GM10248 (cell line): ENCODE measurements at regions not wholly inside any gene's neighbourhood (a gene's known extent, or its start where the extent isn't known, plus 50 kb on each side); places are given as distances from the start of the nearest gene placed in this dataset.

Experiments
- CTCF ChIA-PET: fragments of 300-600 bp; sonication (Branson Sonifier 250); formaldehyde crosslinking; extraction: SDS; loops from one replicate; lab custom pipeline; 2021; ENCODE audit warnings: antibody characterized with exemption; lab: Yijun Ruan, JAX
- POLR2A ChIA-PET: fragments of 350-650 bp; sonication (Branson Sonifier 250); formaldehyde crosslinking; extraction: SDS; loops from one replicate; lab custom pipeline; 2020; ENCODE audit warnings: antibody characterized with exemption; lab: Yijun Ruan, JAX
- DNase-seq: peaks from one replicate; pipeline ENCODE4 v3.0.0; 2012; ENCODE audit errors: extremely low spot score
- CTCF ChIP-seq: IDR thresholded peaks from 2 replicates; pipeline ENCODE4 v1.5.1; 2012; ENCODE audit warnings: mild to moderate bottlenecking, low read depth; ENCODE audit errors: extremely low read depth, missing control alignments, control extremely low read depth

- TF ChIP-seq CTCF = no peak
- no peak for DNase-seq
- POLR2A ChIA-PET = no interaction called here
- CTCF ChIA-PET = no interaction called here
These were observed 178.8 kb downstream of the HHIPL2 start for GRCh38 chr1:222369148-222369547.

GRCh38 chr1:222358100-222358499 lies 189.8 kb downstream of the HHIPL2 start:
- no peak for TF ChIP-seq CTCF
- DNase-seq = no peak
- POLR2A ChIA-PET = no interaction called here
- CTCF ChIA-PET = no interaction called here

GRCh38 chr1:222357252-222357651 lies 190.7 kb downstream of the HHIPL2 start:
- POLR2A ChIA-PET = no interaction called here
- no peak for TF ChIP-seq CTCF
- DNase-seq = no peak
- CTCF ChIA-PET = no interaction called here

- no peak for TF ChIP-seq CTCF
- DNase-seq = no peak
- POLR2A ChIA-PET = no interaction called here
- CTCF ChIA-PET = no interaction called here
These were observed 200.3 kb downstream of the HHIPL2 start for GRCh38 chr1:222347627-222348026.

GRCh38 chr1:222346955-222347354 lies 200.9 kb downstream of the HHIPL2 start:
- DNase-seq = no peak
- no peak for TF ChIP-seq CTCF
- POLR2A ChIA-PET = no interaction called here
- CTCF ChIA-PET = no interaction called here

- no peak for DNase-seq
- TF ChIP-seq CTCF = no peak
- ChIA-PET POLR2A (no interaction called here), CTCF (no interaction called here)
These were observed 208.4 kb downstream of the HHIPL2 start for GRCh38 chr1:222339376-222339947.
